ENCODE measurements at regions not wholly inside any gene's neighbourhood (a gene's known extent, or its start where the extent isn't known, plus 50 kb on each side); places are given as distances from the start of the nearest gene placed in this dataset.

DNA sequence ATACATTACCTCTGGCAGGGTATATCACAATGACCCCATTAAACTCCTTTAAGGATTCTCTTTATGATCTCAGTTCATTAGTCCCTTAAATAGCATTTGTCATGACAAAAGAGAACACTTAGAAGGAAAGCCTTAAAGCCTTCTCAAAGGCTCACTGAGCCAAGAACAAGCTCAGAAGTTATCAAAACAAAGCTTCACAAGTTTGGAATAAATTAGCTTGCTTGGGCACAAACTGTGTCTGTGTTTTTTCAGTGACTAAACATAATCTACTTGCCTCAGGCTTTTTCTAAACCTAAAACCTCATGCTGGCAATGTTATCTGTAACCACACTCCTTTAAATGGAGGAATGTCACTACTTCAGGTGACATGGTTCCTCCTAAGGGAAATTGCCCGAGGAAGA is 1114.9 kb upstream of the C9orf72 start:
- Histone ChIP-seq H3K27ac (ENCODE audit: low read length) (no peak overlapping the region), H3K4me1 (ENCODE audit: control insufficient read depth in 1 of 2, extremely low read depth in 1 of 2, insufficient read depth in 2 of 2, low read length in 2 of 2) (no peaks in the 10 kb centered on the region), H3K4me3 (ENCODE audit: control insufficient read depth in 1 of 2, extremely low read depth in 1 of 2, low read length in 1 of 2) (no peak overlapping the region), H3K9me3 (no peaks in the 10 kb centered on the region), H3K36me3 (ENCODE audit: control insufficient read depth in 2 of 2, extremely low read depth in 1 of 2, insufficient read depth in 1 of 2, low read length in 1 of 2) (no peaks in the 10 kb centered on the region), H3K27me3 (replicated peaks in 1 of 2; ENCODE audit: control insufficient read depth in 2 of 2, extremely low read depth in 1 of 2, insufficient read depth in 2 of 2, low read length in 1 of 2) (no peaks in the 10 kb centered on the region)
- Mint-ChIP-seq H3K4me3 (no peak overlapping the region), H3K27ac (no peak overlapping the region), H3K27me3 (no peaks in the 10 kb centered on the region), H3K36me3 (no peaks in the 10 kb centered on the region), H3K9me3 (peaks cover 13 to 22% (median 16%) of the 10 kb centered on the region in 3 donors), H3K4me1 (no peaks in the 10 kb centered on the region)
- CTCF ChIA-PET, result no interaction called here
- POLR2A ChIA-PET, result no interaction called here
- no peak for DNase-seq
- ATAC-seq (replicated peaks in 1 of 4), result no peak
- WGBS (ENCODE audit: insufficient coverage), result no CpG with 5 or more reads among the region's 1 CpG

DNA sequence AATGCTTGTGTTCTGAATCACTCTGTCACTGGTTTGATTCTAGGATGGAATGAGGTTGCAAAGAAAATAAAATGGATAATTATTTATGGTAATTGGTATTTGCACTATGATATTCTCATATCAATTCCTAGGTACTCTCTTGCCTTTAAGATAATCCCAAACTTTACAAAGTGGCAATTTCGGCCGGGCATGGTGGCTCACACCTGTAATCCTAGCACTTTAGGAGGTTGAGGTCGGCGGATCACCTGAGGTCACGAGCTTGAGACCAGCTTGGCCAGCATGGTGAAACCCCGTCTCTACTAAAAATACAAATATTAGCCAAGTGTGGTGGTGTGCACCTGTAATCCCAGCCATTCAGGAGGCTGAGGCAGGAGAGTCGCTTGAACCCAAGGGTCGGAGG is 1118.7 kb upstream of the C9orf72 start:
- ChIA-PET CTCF (interaction anchor here in 1 of 2 donors (0.8 kb wide), 1 partner anchor 14 kb away, joined by 3 read pairs; no protein-coding TSS in a partner anchor), POLR2A (interaction anchor here in 1 of 2 donors (0.7 kb wide), 1 partner anchor 63 kb away, joined by 3 read pairs; no protein-coding TSS in a partner anchor)

DNA sequence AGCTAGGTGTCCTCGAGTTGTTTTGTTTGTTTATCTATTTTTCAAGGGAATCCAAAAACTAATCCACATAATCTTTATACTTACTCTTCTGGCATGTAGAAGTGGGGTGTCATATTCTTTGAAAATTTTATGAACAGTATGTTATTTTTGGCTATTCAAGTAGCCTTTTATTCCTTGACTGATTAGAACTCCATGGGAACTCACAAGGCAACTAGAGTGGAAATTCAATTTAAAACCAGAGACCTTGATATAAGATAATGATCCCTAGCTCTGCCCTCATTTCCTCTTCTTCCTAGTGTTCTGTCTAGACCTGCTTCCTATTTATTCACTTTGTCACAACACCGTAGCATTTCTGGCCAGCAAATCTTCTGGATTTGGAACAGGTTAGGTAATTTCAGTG is 1123.7 kb upstream of the C9orf72 start:
- Mint-ChIP-seq H3K4me1 (no peaks in the 10 kb centered on the region), H3K27me3 (no peaks in the 10 kb centered on the region), H3K36me3 (no peaks in the 10 kb centered on the region), H3K4me3 (no peak overlapping the region), H3K9me3 (peaks cover 8 to 22% (median 13%) of the 10 kb centered on the region in 3 donors), H3K27ac (no peak overlapping the region)
- H3K4me1 ChIP-seq (ENCODE audit: control insufficient read depth in 1 of 2, extremely low read depth in 1 of 2, insufficient read depth in 2 of 2, low read length in 2 of 2), result no peaks in the 10 kb centered on the region
- no CpG with 5 or more reads among the region's 2 CpGs for WGBS (ENCODE audit: insufficient coverage)
- H3K36me3 ChIP-seq (ENCODE audit: control insufficient read depth in 2 of 2, extremely low read depth in 1 of 2, insufficient read depth in 1 of 2, low read length in 1 of 2), result no peaks in the 10 kb centered on the region
- H3K9me3 ChIP-seq, result no peaks in the 10 kb centered on the region
- CTCF ChIA-PET, result interaction anchor here in 1 of 2 donors (0.6 kb wide), 1 partner anchor 11 kb away, joined by 3 read pairs; no protein-coding TSS in a partner anchor
- H3K27ac ChIP-seq (ENCODE audit: low read length), result no peak overlapping the region
- ATAC-seq (replicated peaks in 1 of 4), result no peak
- no peaks in the 10 kb centered on the region for H3K27me3 ChIP-seq (replicated peaks in 1 of 2; ENCODE audit: control insufficient read depth in 2 of 2, extremely low read depth in 1 of 2, insufficient read depth in 2 of 2, low read length in 1 of 2)
- no peak for DNase-seq
- no peak overlapping the region for H3K4me3 ChIP-seq (ENCODE audit: control insufficient read depth in 1 of 2, extremely low read depth in 1 of 2, low read length in 1 of 2)
- POLR2A ChIA-PET, result no interaction called here

More for the DNA sequence above, 1118.7 kb upstream of the C9orf72 start:
- H3K27ac Mint-ChIP-seq, result no peak overlapping the region
- H3K27me3 Mint-ChIP-seq, result no peaks in the 10 kb centered on the region
- Histone ChIP-seq H3K27ac (ENCODE audit: low read length) (no peak overlapping the region), H3K9me3 (no peaks in the 10 kb centered on the region), H3K4me1 (ENCODE audit: control insufficient read depth in 1 of 2, extremely low read depth in 1 of 2, insufficient read depth in 2 of 2, low read length in 2 of 2) (no peaks in the 10 kb centered on the region), H3K36me3 (ENCODE audit: control insufficient read depth in 2 of 2, extremely low read depth in 1 of 2, insufficient read depth in 1 of 2, low read length in 1 of 2) (no peaks in the 10 kb centered on the region), H3K27me3 (replicated peaks in 1 of 2; ENCODE audit: control insufficient read depth in 2 of 2, extremely low read depth in 1 of 2, insufficient read depth in 2 of 2, low read length in 1 of 2) (no peaks in the 10 kb centered on the region), H3K4me3 (ENCODE audit: control insufficient read depth in 1 of 2, extremely low read depth in 1 of 2, low read length in 1 of 2) (no peak overlapping the region)
- no peak for DNase-seq
- no peak overlapping the region for H3K4me3 Mint-ChIP-seq
- 76% methylated on average over 4 of the region's 8 CpGs for WGBS (ENCODE audit: insufficient coverage)
- H3K4me1 Mint-ChIP-seq, result no peaks in the 10 kb centered on the region
- peaks cover 2 to 12% (median 12%) of the 10 kb centered on the region in 3 donors for H3K9me3 Mint-ChIP-seq
- no peaks in the 10 kb centered on the region for H3K36me3 Mint-ChIP-seq
- ATAC-seq (replicated peaks in 1 of 4), result no peak

DNA sequence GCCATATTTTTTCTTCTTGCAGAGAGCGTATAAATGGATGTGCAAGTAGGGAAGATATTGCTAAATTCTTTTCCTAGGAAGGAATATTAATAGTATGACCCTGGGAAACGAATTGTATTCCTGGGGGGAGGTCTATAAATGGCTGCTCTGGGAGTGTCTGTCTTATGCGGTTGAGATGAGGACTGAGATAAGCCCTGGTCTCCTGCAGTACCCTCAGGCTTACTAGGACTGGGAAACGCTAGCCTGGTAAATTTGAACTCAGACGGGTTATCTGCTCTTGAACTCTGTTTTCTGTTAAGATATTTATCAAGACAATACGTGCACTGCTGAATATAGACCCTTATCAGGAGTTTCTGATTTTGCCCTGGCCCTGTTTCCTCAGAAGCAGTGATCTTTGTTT is 1126.4 kb upstream of the C9orf72 start:
- no peaks in the 10 kb centered on the region for H3K4me1 Mint-ChIP-seq
- no peaks in the 10 kb centered on the region for H3K27me3 ChIP-seq (replicated peaks in 1 of 2; ENCODE audit: control insufficient read depth in 2 of 2, extremely low read depth in 1 of 2, insufficient read depth in 2 of 2, low read length in 1 of 2)
- POLR2A ChIA-PET, result no interaction called here
- no peak overlapping the region for H3K27ac ChIP-seq (ENCODE audit: low read length)
- H3K4me3 Mint-ChIP-seq, result no peak overlapping the region
- no peaks in the 10 kb centered on the region for H3K9me3 ChIP-seq
- no peak for DNase-seq
- no peak overlapping the region for H3K27ac Mint-ChIP-seq
- no peaks in the 10 kb centered on the region for H3K36me3 ChIP-seq (ENCODE audit: control insufficient read depth in 2 of 2, extremely low read depth in 1 of 2, insufficient read depth in 1 of 2, low read length in 1 of 2)
- WGBS (ENCODE audit: insufficient coverage), result 73% methylated on average over 6 of the region's 6 CpGs
- H3K27me3 Mint-ChIP-seq, result no peaks in the 10 kb centered on the region
- no peaks in the 10 kb centered on the region for H3K36me3 Mint-ChIP-seq
- H3K4me3 ChIP-seq (ENCODE audit: control insufficient read depth in 1 of 2, extremely low read depth in 1 of 2, low read length in 1 of 2), result no peak overlapping the region
- H3K9me3 Mint-ChIP-seq, result peaks cover 4 to 23% (median 18%) of the 10 kb centered on the region in 3 donors
- ATAC-seq (replicated peaks in 1 of 4), result no peak
- CTCF ChIA-PET, result no interaction called here
- no peaks in the 10 kb centered on the region for H3K4me1 ChIP-seq (ENCODE audit: control insufficient read depth in 1 of 2, extremely low read depth in 1 of 2, insufficient read depth in 2 of 2, low read length in 2 of 2)

DNA sequence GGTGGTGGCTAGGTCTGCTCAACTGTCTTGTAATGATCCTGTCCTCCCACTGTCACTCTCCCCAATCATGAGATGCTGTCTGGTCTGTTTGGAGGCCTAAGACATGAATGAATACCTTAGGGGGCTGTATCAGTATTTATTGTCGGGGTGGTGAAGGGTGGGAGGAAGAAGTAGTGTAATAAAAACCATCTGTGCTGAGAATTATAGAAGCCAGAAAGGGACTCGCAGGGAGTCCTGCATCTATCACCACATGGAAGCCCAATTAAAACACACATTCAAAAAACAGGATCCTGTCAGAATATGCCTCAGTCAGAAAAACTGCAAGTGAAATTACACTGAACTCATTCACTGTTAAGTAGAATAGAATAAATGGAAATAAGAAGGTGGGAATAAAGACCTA is 1134.3 kb upstream of the C9orf72 start:
- no peak overlapping the region for H3K27ac Mint-ChIP-seq
- DNase-seq (no peak), ATAC-seq (replicated peaks in 1 of 4) (no peak)
- peaks cover 0 to 10% (median 1%) of the 10 kb centered on the region in 3 donors for H3K9me3 Mint-ChIP-seq
- H3K4me3 Mint-ChIP-seq, result no peak overlapping the region
- WGBS (ENCODE audit: insufficient coverage), result no CpG with 5 or more reads among the region's 2 CpGs
- POLR2A ChIA-PET, result no interaction called here
- Histone ChIP-seq H3K9me3 (no peaks in the 10 kb centered on the region), H3K4me3 (ENCODE audit: control insufficient read depth in 1 of 2, extremely low read depth in 1 of 2, low read length in 1 of 2) (no peak overlapping the region), H3K27ac (ENCODE audit: low read length) (no peak overlapping the region), H3K4me1 (ENCODE audit: control insufficient read depth in 1 of 2, extremely low read depth in 1 of 2, insufficient read depth in 2 of 2, low read length in 2 of 2) (no peaks in the 10 kb centered on the region), H3K27me3 (replicated peaks in 1 of 2; ENCODE audit: control insufficient read depth in 2 of 2, extremely low read depth in 1 of 2, insufficient read depth in 2 of 2, low read length in 1 of 2) (no peaks in the 10 kb centered on the region), H3K36me3 (ENCODE audit: control insufficient read depth in 2 of 2, extremely low read depth in 1 of 2, insufficient read depth in 1 of 2, low read length in 1 of 2) (no peaks in the 10 kb centered on the region)
- no peaks in the 10 kb centered on the region for H3K4me1 Mint-ChIP-seq
- CTCF ChIA-PET, result interaction anchor here in 1 of 2 donors (0.5 kb wide), 1 partner anchor 10 kb away, joined by 3 read pairs; no protein-coding TSS in a partner anchor
- no peaks in the 10 kb centered on the region for H3K36me3 Mint-ChIP-seq
- H3K27me3 Mint-ChIP-seq, result no peaks in the 10 kb centered on the region

DNA sequence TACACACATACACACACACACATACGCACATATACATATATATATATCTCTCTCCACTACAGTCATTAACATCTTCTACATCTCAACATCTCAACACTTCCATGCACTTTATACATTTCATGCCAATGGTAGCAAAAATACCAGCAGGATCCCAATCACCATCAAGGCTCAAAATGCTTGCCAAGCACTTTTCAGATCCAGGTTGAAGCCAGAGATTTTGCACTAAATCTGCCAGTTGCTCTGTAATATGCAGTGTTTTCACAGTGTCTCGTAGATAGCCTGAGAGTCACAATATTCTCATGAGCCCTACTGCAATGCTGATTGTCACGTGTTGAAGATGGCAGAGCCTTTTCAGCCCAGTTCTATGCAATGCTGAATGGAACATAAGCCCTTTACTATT is 1140.9 kb upstream of the C9orf72 start:
- Histone ChIP-seq H3K36me3 (ENCODE audit: control insufficient read depth in 2 of 2, extremely low read depth in 1 of 2, insufficient read depth in 1 of 2, low read length in 1 of 2) (no peaks in the 10 kb centered on the region), H3K27me3 (replicated peaks in 1 of 2; ENCODE audit: control insufficient read depth in 2 of 2, extremely low read depth in 1 of 2, insufficient read depth in 2 of 2, low read length in 1 of 2) (no peaks in the 10 kb centered on the region), H3K9me3 (no peaks in the 10 kb centered on the region), H3K27ac (ENCODE audit: low read length) (no peak overlapping the region), H3K4me3 (ENCODE audit: control insufficient read depth in 1 of 2, extremely low read depth in 1 of 2, low read length in 1 of 2) (no peak overlapping the region), H3K4me1 (ENCODE audit: control insufficient read depth in 1 of 2, extremely low read depth in 1 of 2, insufficient read depth in 2 of 2, low read length in 2 of 2) (no peaks in the 10 kb centered on the region)
- DNase-seq (no peak), ATAC-seq (replicated peaks in 1 of 4) (no peak)
- Mint-ChIP-seq H3K27ac (no peak overlapping the region), H3K4me1 (no peaks in the 10 kb centered on the region), H3K27me3 (no peaks in the 10 kb centered on the region), H3K4me3 (no peak overlapping the region), H3K36me3 (no peaks in the 10 kb centered on the region), H3K9me3 (peaks cover 0 to 4% (median 0%) of the 10 kb centered on the region in 3 donors)
- 85% methylated on average over 2 of the region's 3 CpGs for WGBS (ENCODE audit: insufficient coverage)
- CTCF ChIA-PET, result no interaction called here
- POLR2A ChIA-PET, result no interaction called here

DNA sequence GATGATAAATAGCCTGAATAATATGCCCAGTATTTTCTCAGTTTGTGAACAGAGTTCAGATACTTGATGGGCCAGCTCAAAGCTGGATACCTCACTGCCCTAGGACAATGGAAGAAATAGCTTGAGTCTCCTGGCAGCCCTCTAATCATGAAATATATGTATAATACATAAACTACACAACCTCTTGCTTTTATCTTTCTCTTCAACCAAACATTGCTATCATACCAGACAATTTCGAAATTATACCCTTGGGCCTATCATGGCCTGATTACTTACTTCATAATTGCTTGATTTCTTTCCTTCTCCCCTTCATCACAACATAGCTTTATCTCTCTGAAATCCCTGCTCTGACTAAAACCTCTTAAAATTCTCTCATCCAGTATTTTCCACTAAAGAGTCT is 1144.9 kb upstream of the C9orf72 start:
- WGBS (ENCODE audit: insufficient coverage), result 40% methylated on average over 1 of the region's 1 CpG
- no peaks in the 10 kb centered on the region for H3K27me3 Mint-ChIP-seq
- H3K9me3 Mint-ChIP-seq, result peaks cover 0 to 4% (median 0%) of the 10 kb centered on the region in 3 donors
- no peak overlapping the region for H3K4me3 Mint-ChIP-seq
- Histone ChIP-seq H3K4me3 (ENCODE audit: control insufficient read depth in 1 of 2, extremely low read depth in 1 of 2, low read length in 1 of 2) (no peak overlapping the region), H3K9me3 (no peaks in the 10 kb centered on the region), H3K27ac (ENCODE audit: low read length) (no peak overlapping the region), H3K36me3 (ENCODE audit: control insufficient read depth in 2 of 2, extremely low read depth in 1 of 2, insufficient read depth in 1 of 2, low read length in 1 of 2) (no peaks in the 10 kb centered on the region), H3K27me3 (replicated peaks in 1 of 2; ENCODE audit: control insufficient read depth in 2 of 2, extremely low read depth in 1 of 2, insufficient read depth in 2 of 2, low read length in 1 of 2) (no peaks in the 10 kb centered on the region), H3K4me1 (ENCODE audit: control insufficient read depth in 1 of 2, extremely low read depth in 1 of 2, insufficient read depth in 2 of 2, low read length in 2 of 2) (no peaks in the 10 kb centered on the region)
- ATAC-seq (replicated peaks in 1 of 4) (no peak), DNase-seq (no peak)
- no peak overlapping the region for H3K27ac Mint-ChIP-seq
- H3K4me1 Mint-ChIP-seq, result no peaks in the 10 kb centered on the region
- ChIA-PET CTCF (no interaction called here), POLR2A (no interaction called here)
- H3K36me3 Mint-ChIP-seq, result no peaks in the 10 kb centered on the region

All from T-cell (primary cell).